DMS153 treated with DMSO at 0.1 percent for 48 hours (cell line): ENCODE measurements at regions not wholly inside any gene's neighbourhood (a gene's known extent, or its start where the extent isn't known, plus 50 kb on each side); places are given as distances from the start of the nearest gene placed in this dataset.

Source experiments
- DNase-seq: peaks from one replicate; lab custom pipeline; 2025; ENCODE audit not compliant: unreplicated experiment; lab: John Stamatoyannopoulos, UW

DNA sequence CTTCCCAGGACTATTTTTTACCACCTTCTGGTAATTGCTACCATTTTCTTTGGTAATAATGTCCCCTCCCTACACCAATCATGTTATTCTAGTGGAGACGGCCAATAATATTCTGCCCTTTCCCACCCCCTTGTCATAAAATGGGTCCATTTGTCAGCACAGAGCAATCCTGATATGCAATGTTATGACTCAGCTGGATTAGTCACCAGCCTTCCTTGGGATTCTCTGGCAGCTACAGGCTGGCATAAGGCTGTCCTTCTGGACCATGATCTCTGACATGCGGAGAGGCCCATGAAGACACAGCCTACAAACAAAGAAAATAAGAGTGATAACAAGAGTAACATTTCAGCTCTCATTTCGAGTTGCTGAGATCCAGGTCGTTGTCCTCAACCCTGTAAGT lies 222.0 kb upstream of the CPNE8 start:
- DNase-seq: no peak

DNA sequence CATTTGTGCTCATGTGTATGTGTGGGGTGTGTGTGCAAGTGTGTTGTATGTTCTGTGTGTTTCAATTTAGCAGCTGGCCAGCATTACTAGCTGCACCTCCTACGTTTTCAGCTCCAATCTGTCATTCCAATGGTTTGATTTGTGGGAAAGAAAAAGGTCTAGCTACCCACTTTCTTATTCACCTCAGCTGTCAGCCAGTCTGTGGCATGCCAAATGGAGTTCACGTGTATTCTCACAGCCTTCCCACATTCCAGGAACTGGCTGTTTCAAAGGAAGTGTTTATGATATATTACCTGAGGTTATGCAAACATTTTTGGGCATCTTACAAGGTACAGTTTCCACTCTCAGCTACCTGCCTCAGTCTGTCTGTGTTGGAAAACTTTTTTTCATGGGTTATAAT lies 220.2 kb upstream of the CPNE8 start:
- DNase-seq: no peak

DNA sequence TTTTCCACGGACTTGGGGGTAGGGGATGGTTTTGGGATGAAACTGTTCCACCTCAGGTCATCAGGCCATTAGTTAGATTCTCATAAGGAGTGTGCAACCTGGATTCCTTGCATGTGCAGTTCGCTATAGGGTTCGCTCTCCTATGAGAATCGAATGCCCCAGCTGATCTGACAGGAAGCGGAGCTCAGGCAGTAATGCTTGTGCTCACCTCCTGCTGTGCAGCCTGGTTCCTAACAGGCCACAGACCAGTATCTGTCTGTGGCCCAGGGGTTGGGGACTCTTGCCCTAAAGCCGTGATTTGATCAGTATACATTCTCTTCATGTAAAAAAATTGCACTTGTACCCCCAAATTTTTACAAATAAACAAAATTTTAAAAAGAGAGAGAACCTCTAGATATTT lies 219.4 kb upstream of the CPNE8 start:
- no peak for DNase-seq

DNA sequence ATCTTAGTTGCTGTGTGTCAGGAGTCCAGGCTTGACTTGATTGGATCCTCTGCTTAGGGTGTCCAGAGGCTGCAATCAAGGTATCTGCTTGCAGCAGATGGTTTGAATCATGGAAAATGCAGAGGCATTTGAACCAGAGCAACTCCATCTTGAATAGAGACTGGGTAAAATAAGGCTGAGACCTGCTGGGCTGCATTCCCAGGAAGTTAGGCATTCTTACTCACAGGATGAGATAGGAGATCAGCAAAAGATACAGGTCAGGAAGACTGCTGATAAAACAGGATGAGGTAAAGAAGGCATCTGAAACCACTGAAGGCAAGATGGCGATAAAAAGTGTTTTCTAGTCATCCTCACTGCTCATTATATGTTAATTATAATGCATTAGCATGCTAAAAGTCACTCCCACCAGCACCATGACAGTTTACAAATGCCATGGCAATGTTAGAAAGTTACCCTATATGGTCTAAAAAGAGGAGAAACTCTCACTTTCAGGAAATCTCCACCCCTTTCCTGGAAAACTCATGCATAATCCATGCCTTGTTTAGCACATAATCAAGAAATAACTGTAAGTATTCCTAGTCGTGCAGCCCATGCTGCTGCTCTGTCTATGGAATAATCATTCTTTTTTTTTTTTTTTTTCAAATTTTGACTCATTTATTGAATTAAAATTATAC lies 218.3 kb upstream of the CPNE8 start:
- no peak for DNase-seq

DNA sequence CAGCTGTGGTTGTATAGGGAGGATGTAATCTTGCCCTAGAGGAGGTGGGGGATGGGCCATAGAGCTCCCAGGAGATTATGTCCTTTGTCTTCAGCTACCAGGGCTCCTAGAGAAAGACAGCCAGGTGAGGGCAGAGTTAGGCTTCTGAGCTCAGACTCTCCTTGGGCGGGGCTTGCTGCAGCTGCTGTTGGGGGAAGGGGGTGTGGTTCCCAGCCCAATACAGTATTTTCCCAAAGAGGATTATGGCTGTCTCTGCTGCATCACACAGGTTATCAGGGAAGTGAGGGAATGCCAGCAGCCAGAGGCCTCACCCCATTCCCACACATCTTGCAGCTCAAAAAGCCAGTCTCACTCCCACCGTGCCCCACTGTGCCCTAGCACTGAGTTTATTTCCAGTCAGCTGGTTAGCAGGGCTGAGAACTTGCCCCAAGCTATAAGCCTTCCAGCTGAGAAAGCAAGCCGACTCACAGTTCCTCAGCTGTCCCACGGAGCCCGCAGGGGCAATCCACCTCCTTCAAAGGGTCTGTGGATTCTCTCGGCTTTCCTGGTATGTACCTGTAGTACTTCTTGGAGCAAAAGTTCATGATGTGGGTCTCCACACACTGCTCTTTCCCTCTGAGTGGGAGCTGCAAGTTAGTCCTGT lies 217.3 kb upstream of the CPNE8 start:
- DNase-seq: no peak

DNA sequence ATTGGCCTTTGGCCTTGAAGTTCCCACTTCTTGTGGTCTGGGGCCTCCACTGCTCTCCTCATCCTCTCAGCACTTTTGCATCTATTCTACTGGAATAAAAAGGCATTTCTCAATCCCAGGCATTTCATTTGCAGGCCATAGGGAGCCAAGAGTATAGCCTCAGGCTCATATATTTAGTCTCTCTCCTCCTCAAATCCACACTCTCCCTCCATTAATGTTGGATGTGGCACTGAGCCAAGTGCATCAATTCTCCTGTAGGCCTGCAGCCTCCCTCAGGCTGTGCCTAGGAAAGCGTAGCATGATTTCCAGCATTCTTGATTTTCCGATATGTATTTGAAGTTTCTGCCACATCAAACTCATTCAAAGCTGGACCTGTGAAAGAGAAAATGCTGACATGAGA lies 211.5 kb upstream of the CPNE8 start:
- DNase-seq: peak; percentile 36

DNA sequence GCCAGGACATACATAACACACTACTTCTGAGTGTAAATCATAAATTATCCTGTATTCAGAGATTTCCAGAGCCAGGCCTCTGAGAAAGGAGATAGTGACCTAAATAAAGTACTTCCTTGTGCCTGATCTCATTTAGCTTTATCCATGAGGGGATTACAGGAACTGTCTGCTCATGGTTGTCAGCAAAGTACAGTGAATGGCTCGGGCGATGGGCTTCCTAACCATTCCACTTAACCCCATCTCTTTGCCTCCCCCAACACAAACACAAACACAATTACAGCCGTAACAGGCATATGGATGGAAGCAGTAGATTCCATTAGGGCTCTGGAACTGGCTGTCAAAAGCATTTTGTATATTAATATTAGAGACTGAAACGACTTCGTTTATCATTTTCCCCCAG lies 206.7 kb upstream of the CPNE8 start:
- no peak for DNase-seq

DNA sequence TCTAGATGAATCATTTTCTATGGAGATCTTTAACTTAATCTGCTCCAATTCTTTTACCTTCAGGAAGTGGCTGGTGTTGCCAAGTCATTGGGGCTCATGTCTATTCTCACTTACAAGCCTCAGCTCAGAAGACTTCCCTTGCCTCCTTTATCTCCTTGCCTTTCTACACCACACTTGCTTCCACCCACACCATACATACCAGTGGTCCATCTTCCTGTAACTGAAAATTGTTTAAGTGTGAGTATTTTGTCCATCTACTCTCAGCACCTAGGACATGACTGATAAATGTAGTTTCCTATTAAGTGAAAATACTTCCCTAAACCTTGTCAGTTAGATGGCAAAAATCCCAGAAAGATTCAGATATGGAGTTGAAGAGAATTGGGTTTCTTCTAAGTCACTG lies 199.7 kb upstream of the CPNE8 start:
- no peak for DNase-seq

DNA sequence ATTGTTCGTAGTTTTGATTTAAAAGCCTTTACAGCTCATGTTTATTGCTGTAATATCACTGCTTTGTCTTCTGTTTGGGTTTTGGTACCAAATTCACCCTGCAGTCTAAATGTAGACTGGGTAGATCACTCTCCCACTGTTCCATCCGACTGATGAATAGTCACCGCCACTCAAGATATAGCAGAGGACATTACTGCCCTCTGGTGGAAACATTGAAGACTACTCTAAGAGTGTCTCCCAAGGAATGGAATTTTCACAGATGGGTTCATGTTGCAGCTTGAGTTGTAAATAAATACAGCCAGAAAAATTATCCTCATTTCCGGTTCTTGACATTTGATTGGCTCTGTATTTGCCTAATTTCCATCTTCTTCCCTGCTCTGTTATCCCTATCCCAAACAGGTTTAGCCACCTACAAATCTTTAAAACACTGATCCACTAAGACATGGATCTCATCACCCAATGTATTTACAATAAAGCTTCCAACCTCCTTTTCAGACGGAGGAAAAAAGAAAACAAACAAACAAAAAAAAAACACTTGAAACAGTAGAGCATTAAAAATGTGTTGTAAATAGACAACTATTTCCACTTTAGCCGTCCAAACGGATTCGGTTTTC lies 198.3 kb upstream of the CPNE8 start:
- peak; percentile 52 for DNase-seq

DNA sequence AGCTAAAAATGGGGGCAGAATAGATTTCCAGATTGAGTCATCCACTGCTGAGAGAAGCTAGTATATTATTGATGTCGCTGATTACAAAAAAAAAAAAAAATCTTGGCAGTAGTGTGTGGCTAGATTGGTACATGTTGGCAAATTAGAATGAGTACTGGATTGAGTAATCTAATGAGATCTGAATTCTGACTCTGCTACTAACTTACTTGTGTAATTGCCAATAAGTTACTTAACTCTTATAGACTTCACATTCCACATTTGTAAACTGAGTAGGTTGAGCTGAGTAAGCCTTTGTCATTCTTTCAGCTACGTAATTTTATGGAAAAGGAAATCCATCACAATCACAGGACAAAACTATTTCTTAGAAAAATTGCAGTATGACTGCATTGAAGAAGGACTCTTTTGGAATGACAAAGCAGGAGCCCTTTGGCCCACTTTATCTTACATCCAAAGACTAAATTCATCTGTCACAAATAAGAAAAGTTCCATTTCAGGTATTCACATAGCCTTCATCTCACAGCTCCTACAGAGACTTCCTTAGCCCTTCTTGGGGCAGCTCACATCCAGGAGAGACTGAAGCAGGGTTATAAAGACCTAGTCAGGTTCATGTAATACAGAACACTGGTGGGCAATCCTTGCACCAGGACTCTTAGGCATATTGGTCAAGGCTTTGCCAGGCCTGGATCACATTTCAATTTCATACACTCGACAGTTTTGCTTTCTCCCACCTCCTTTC lies 197.3 kb upstream of the CPNE8 start:
- no peak for DNase-seq

DNA sequence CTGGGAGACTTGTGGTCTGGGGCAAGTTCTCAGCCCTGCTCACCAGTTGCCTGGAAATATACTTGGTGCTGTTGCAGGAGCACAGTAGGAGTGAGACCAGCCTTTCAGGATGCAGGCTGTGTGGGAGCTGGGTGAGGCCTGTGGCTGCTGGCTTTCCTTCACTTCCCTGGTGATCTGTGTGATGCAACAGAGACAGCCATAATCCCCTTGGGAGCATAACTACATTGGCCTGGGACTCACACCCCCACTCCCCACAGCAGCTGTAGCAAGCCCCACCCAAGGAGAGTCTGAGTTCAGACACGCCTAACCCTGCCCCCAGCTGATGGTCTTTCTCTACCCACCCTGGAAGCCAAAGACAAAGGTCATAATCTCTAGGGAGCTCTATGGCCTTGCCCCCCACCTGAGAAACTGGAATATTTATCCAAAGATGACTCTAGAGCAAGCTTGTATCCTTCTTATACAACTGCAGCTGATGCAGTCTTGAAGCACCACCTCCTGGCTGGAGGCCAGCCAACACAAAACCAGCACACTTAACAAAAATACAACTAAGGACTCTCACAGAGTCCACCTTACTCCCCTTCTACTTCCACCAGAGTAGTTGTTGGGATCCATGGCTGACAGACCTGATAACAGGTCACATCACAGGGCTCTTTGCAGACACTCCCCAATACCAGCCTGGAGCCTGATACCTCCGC lies 190.4 kb upstream of the CPNE8 start:
- no peak for DNase-seq

DNA sequence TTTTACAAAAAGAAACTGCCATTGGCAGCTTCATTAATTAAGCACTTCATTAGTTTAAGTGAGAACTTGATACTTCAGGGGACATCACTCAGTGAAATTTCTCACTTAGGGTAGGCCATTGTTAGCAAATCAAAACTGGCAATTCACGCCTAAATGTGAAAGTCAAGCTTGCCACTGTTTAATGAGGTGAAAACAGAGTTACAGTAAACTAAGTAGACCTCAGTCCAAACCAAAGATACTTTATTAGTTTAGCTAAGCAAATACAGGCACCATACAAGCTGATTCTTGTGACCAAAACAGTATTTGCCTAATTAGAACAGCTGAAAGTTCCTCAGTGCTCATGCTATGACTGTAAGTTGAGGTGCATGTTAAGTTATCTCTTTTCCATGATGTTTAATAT lies 176.5 kb upstream of the CPNE8 start:
- no peak for DNase-seq

DNA sequence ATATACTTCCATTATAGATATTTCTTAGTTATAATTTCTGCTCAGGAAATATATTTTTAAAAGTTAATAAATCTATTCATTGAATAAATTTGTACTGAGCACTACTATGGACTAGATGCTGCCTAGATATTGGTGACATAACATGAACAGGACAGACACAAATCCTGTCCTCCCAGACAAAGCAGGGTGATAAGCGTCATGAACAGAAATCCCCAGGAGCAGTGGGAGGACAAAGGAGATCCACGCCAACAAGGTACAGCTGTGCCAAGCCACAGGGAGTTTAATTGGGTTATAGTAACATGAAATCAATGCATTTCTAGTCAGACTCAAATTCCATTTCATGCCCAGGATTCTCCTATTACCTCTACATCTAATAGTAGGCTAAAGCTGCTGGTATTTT lies 171.8 kb upstream of the CPNE8 start:
- DNase-seq: no peak

DNA sequence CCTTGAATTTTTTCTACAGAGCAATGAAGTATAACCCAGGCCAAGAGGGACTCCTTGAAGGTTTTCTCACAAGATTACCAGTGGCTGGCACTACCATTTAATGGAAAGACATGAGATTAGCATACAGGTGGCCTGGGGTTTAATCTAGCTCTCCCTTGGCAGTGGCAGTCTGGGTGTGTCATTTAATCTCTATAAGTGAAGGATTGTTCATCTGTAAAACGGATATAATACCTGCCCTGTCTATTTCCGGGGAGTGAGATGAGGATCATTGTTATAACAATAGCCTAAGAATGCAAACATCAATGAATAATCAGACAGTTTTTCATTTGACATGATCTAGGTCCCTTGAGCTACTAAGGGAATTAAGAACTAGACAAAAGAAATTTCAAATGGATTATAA lies 168.7 kb upstream of the CPNE8 start:
- no peak for DNase-seq

DNA sequence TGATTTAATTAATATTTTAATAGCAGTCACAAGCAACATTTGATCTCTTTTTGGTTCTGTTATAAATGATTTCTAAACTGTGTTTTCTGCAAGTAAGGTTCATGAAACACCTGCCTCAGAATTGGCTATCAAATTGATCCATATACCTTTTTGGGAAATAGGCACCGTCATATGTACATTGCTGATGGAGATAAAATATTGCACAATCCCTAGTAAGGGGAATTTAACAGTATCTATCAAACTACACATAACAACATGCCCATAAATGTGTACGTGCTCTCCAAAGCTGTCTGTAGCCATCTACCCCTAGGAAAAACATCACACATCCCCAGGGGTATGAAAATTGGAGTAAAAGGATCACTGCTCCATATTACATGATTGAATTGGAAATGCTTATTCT lies 167.3 kb upstream of the CPNE8 start:
- no peak for DNase-seq

DNA sequence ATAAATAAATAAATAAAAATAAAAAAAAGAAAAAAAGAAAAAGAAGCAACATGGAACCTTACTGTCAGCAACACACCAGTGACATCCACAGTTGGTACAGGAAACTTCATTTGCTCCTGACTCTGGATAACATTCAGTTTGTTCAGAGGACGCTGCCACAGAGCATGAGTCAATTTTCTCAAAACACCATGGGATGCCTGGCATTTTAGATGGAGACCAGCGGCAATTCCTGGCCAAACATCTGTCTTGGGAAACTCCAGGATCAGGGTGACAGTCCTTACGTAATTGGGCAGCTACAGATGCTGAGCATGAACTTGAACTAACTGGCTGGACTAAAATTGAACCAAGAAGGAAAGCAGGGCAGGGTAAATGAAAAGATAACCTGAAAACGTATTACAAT lies 166.2 kb upstream of the CPNE8 start:
- DNase-seq: no peak

DNA sequence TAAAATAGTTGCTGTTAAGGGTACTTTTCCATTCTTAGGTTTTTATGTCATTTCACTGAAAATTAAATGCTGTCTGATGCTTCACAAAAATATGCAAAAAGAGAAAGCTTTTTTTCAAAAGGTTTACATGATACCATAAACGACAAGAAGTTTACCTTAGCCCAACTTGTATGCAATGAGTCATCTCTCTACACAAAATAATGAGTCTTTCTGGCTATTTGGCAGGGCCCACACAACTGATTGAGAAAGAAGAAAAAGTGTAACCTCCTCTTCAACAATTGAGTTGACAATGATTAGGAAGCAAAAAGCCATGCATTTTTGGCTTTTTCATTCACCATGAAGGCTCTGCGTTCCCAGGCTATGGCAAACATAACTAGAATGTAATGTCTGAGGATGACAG lies 165.4 kb upstream of the CPNE8 start:
- no peak for DNase-seq

DNA sequence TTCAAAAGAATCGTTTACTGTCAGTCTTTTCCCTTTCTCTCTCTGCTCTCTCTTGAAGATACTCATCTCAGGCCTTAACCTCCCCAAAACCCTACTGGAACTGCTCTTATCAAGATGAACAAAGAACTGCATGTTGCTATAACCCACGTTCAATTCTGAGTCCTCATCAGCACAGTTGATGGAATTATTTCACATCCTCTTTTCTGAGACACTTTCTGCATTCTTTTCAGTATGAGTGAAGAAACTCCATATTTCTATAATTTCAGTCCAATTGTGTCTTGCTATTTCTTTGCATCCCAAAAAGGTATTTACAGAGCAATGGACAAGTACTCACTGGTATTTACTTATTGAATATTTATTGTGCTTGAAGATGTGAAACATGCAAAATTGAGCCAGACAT lies 160.1 kb upstream of the CPNE8 start:
- DNase-seq: no peak

DNA sequence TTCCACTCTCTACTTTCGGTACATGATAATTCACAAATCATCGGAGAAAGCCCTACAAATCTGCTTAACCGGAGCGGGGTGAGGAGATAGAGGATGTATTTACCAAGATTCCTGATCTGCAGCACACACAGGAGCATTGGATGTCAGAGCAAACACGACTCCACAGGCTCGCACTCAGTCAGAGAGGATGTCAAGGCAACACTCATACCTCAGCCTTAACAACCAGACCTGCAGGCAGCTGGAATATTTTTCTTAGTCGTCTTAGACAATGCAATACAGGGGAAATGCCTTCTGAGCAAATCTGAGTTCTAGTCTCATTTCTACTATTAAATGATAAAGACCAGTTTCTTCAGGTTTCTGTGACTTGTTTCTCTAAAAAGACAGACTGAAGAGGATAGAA lies 159.3 kb upstream of the CPNE8 start:
- DNase-seq: no peak

DNA sequence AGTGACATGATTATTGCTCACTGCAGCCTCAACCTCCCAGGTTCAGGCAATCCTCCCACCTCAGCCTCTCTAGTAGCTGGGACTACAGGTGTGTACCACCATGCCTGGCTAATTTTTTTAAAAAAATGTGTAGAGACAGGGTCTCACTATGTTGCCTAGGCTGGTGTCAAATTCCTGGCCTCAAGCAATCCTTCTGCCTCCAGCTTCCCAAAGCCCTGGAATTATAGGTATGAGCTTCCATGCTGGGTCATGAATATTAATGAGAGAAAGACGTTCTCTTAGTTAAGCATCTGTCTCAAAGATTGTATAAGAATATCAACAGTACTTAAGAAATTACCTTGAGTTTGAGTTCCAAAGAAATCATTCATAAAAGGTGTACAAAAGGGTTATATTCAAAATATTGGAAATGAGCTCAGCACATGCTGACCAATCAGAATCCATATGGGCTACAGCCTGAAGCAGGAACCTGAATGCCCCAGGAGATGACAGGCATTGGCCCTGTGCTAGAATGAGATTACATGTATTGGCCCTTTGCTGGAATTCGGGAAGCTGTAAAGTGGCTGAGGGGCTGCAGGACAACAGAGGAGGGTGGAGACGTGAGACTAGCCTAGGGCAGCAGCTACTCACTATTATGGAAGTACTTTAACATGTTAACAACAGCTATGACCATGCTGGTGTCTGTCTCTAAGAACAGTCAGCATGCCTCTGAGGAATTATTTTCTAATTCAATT lies 157.0 kb upstream of the CPNE8 start:
- no peak for DNase-seq

DNA sequence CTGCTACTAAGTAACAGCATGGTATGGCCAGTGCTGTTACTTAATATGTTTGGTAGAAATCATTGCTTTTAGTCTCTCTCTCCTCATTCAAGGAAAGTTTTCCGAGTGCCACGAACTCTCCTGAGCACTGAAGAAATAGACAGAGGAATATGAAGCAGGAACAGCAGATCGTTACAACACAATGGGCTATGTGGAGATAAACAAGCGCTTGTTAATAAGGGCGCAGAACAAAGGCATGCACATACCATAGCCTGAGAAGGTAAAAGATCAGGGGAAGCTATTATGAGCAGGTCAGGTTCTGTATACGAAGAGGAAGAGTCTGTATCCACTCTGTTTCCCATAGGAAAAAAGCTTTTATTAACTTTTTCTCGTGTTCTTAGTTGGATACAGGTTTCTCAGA lies 156.2 kb upstream of the CPNE8 start:
- DNase-seq: no peak
